SIG-M5 treated with dmso at 0.1 percent for 504 hours (cell line): ENCODE measurements at regions not wholly inside any gene's neighbourhood (a gene's known extent, or its start where the extent isn't known, plus 50 kb on each side); places are given as distances from the start of the nearest gene placed in this dataset.
A peak's percentile ranks its signal among the peaks of the same experiment; 100 is the strongest.

ENCODE experiments used
- DNase-seq: peaks from one replicate; lab custom pipeline; 2025; ENCODE audit not compliant: unreplicated experiment; lab: John Stamatoyannopoulos, UW

DNA sequence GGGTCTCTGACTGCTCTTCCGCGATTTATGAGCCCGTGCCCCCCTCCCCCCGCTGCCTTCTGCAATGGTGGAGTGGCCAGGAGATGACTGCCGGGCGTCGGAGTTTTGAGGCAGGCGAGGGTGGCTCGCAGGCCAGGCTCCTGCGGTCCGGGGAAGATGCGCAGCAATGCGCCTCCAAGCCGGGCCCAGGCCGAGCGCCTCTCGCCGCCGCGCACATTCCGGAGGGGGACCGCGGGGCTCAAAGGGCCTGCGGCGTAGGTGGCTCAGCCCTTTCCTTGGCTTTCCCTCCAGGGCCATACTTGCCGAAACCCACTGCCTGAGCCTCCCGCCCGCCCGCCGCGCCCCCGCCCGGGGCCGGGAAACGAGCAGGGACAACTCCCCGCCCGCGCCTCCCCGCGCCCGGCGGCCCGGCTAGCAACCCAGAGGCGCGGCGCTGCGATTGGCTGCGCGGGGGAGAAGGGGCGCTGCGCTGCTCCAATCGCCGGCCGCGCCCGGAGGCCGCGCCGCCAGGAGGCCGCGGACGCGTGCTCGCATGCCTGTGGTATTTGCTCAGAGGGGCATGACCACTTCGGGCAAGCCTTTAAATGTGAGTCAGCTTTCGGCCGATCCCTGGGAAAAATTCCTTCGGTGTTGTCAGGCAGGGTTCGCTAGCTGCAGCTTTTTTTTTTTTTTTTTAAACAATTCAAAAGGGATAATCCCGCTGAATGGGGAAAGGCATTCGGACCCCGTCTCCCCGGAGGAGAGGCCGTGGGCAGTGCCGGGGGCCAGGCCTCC, 157.9 kb upstream of the PARP11 start:
- peak; percentile 50 for DNase-seq

DNA sequence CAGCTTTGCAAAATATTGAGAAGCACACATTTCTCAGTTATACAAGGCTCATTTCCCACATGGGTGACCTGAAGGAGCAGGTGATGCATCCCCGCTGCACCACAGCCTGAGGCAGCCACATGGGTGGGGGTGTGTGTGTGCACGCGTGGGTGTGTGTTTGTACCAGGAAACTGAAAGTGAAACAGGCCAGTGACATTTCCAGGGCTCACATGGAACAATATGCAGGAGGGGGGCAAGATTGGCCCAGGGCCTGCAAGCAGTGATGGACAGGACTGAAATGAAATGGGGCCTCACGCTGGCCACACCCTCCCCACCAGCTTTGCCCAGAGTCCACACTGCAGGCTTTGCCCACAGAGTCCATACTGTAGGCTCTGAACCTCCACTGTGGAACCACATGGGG, 154.2 kb upstream of the PARP11 start:
- no peak for DNase-seq

DNA sequence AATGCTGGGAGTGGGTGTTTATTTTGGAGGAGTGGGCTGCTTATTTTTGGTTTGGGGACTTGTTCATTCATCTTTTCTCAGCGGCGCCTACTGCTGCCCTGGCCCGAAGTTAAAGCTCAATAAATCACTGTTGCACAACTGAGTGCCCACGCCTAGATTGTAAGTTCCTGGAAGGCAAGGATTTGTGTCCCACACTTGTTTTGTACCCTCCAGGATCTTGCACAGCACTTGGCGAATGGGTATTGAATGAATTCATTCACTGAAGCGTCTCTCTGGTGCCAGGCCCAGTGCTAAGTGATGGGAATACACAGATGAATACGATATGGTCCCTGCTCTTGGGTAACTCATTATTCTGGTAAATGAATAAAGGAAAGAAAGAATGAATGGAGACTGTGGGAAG, 153.3 kb upstream of the PARP11 start:
- DNase-seq: no peak

DNA sequence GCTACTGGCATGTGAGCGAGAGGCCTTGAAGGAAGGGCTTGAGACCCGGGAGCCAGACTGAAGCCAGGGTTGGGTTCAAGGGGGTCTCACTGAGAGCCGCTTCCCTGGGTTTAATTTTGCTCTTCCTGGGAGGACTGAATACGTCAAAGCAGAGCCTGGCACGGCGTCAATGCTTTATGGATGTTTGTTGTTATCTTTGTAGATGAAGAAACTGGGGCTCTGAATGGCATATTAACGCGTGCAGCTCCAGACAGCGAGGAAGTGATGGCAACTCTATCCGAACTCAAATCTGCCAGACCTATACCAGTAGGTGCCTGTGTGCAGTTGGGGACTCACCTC, 152.8 kb upstream of the PARP11 start:
- no peak for DNase-seq

DNA sequence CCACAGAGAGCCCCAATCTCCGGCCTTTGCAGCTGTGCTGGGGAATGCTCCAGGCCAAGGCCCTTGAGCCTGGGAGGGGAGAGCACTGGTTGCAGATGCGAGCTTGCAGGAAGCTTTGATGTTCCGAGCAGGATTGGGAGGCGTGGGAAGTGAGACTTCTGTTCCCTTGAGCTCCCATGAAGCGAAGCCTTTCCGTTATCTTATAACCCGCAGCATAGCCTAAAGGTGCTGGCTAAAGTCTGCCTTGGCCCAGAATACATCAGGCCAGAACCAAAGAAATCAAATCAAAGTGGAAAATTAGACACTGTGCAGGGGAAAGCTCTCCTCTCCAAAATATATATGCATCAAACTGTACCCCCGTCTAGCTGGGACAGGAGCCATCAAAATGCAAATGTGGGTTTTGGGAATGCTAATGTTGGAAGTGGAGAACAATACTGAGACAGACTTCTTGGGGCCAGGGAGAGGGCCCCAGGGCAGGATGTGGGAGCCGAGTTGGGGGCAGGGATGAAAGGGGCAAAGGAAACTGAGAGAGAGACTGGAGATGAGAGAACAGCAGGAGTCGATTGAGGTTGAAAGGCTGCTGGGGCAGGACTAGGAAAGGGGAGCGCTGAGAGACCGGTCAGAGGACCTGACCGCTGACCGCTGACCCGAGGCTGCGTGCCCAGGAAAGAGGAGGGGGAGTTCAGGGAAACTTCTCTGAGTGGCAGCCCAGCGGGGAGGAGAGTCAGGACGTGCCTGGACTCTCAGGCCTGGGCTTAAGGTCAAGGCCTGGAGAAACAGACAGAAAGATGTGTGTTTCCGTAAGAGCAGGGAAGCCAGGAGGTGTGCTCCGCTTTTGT, 152.2 kb upstream of the PARP11 start:
- no peak for DNase-seq

DNA sequence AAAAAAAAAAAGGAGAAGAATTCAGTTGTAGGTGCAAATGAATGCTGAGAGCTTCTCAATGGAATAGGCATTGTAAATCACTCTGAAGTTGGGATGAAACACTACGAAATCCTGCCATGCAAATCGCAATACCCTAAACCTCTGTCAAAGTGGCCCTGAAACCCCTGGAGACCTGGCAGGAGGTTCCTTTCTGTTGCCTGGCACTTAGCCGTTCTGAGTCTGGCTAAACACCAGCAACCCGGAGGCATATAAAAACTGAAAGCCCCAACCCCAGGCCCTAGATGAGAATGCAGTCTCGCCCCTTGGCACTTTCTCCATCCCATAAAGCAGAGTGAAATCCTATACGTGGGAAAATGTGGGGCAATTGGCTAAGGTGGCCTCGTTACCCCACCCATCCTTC, 151.5 kb upstream of the PARP11 start:
- DNase-seq: no peak

DNA sequence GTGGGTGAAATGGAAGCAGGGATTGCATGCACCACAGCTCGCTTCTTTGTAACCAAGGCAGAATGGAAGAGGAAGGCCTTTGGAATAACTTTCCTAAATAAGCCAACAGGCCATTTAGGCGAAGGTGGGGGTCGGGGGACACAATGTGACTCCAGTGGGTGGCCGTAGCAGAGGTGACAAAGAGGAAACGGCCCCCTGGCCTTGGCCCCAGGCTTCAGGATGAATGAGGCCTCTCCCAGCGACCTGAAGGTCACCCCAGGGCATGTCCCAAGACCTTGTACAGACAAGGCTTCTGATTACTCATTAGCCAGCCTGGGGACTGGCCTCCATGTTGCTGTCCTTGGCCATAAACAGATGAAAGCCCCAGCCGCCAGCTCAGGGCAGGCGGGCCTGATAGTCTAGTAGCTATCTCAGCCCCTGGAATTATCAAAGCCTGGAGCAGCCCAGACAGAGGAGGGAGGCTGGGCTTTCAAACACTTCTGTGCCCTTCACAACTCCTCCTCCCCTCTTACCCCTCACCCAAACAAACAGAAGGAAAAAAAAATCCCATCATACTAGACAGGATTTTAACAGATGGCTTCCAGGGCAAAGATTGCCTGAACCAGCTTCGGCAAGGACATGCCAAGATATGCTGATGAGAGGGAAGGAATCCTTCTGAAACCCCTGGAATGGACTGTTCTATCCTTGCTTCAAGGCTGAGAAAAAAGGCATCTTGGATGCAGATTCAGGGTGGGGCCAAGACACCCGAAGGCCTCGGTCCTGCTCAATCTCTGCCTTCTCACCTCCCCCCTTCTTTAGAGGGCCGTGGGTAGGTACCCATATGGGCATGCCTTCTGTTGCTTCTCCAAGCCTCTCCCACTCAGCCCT, 142.3 kb upstream of the PARP11 start:
- DNase-seq: no peak

DNA sequence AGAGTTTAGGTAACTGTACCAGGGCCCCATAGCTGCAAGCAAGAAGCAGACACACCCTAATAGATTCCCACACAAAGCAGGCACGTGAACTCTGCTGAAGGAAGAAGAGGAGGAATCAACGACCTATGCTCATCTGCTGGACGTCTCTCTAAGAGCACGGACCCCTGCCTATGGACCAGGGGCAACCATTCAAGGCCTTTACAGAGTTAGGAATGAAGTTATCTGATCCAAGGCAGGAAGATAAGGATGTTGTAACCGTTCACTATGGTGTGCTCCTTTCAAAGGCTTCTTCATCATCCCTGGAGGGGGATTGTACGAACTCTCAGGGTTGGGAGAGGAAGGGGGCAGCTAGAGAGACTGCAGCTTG, 141.6 kb upstream of the PARP11 start:
- no peak for DNase-seq

DNA sequence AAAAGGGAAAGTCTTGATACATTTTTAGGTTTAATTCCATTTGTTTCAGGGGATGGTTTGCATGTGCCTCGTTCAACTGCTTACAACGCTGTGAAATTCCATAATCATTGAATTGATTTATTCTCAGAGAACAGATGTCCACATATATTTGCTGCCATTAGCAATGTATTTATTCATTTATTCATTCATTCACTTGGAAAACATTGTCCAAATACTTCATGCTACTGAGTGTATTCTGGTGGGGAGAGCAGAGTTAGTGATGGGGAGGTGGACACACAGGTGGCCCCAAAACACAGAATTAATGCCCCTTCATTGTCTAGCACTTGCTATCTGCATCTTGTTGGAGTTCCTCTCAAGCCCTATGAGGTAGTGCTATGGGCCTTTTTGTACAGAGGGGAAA, 141.2 kb upstream of the PARP11 start:
- no peak for DNase-seq

DNA sequence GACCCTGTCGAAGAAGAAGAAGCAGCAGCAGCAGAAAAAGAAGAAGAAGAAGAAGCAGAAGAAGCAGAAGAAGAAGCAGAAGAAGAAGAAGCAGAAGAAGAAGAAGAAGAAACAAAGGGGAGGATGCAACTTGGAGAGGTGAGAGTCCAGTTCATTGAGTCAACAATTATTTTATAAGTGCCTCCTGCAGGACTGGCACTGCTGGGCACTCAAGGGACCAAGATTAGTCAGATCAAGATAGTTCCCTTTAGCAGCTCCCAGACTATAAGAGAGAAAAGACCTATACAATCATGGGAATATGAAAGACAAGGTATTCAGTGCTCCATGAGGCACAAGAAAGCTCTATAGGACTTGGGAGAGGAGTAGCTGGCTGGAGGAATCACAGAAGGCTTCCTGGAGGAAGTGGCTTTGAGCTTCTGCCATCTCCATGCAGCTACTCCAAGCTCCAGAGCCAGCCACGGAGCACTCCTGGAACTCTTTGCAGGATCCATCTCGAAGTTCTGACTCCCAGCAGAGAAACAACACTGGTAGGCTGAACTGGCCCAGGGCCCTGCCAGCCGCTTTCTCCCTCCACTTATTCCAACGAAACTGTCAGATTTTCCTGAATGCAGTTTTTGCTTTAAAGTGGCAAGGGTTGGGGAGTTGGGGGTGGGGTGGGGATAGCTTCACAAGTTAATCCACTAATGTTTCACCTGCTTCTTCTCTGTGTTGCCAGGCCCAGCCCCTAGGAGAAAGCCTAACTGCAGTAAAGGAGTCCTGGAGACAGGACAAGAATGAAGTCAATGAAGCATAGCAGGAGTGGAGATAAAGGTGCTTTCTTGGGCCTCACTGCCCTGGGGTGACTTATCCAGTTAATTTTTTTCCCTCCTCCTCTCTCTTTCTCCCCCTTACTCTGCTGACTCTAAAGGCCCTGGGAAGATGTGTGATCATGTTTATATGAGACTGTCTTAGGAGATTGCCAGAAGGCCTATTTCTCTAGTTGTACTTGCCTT, 140.1 kb upstream of the PARP11 start:
- no peak for DNase-seq

DNA sequence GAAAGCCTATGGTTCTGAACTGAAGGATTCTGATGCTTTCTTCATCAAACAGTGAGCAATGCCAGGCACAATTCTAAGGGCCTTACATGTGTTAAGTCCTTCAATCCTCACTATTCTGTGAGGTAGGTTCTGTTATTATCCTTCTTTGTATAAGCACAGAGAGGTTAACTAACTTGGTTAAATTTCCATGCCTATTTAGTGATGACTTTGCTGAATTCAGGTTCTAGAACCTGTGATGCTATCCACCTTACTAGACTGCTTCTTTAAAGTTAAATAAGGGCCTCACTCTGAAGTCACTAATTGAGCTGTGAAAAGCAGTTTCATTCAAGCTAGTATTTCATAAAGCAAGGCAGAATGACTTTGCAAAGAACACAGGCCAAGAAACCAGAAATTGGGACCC, 138.9 kb upstream of the PARP11 start:
- no peak for DNase-seq

DNA sequence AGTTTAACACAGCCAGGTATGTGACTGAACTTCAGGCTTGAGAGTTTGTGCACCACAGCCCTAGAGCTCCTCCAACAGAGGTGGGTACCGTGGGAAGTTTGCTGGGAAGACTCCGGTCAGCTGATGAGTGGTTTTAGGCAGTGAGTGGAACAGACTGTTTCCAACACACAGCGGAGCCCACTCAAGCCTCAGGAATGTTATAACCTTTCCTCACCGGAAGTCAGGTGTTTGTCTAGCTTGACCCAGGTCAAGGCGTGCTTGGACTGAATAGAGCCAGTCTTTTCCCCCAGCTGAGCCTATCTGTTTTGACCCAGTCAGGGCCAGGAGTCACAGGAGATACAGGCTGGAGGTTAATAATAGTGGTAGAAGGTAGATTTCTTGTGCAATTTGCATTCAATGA, 138.4 kb upstream of the PARP11 start:
- no peak for DNase-seq

DNA sequence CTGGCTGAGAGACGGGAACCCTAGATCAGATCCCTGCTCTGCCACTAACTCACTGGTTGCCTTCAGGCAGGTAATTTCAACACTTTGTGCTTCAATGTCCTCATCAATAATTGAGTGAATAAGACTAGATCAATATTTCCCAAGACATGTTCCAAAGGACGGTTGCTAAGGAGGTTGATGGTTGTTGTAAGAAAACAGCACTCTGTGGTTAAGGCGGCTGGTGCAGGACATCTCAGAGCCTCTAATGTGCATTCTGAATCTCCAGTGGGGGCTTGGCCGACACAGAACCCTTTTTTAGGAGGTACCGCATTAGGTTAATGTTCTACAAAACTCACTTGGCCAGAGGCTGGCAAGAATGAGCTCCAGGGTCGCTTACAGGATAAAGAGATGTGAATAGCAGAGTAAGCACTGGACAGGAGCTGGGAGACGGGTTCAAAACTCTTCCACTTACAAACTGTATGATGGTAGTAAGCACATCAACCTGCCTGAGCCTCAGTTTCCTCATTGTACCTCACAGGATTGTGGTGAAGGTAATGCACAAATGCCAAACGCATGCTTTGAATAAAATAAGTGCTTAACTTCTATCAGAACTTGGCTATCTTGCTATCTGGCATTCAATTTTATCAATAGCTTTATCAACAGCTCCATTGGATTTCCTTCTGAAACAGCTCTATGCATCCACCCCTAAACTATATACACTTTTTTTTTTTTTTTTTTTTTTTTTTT, 136.9 kb upstream of the PARP11 start:
- no peak for DNase-seq

DNA sequence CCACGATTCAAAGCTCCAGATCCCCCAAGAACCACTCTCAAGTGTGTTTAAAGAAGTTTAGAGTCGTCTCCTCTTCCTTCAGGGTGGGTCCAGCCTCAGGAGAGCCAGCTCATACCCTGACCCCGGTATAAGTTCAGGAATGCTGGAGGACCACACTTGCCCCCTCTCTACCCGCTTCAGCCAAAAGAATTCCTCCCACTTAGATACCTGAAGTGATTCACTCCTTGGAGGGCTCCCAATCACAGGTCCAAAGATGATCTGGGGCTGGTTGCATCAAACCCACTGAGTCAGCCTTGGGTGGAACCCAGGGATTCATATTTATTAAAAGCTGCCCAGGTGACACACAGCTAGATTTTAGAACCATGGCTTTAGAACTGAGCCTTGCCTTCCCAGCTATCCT, 133.5 kb upstream of the PARP11 start:
- DNase-seq: no peak

DNA sequence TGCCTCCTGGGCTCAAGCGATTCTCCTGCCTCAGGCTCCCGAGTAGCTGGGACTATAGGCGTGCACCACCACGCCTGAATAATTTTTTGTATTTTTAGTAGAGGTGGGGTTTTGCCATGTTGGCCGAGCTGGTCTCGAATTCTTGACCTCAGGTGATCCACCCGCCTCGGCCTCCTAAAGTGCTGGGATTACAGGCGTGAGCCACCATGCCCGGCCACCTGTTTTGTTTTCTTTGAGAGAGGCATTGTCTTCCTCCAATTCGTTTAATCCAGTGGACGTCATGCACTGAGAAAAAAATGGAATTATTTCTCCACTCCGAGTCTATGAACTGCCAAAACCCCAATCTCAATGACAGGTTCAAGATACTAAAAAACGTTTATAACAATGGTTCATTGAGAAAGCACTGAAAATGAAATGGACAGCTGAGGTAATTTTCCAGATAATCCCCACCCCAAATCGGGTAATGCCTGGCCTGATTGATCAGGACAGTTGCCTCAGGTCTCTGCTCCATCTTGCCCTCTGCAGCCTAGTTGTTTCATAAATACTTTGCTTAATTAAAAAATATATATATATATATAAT, 132.7 kb upstream of the PARP11 start:
- DNase-seq: no peak

DNA sequence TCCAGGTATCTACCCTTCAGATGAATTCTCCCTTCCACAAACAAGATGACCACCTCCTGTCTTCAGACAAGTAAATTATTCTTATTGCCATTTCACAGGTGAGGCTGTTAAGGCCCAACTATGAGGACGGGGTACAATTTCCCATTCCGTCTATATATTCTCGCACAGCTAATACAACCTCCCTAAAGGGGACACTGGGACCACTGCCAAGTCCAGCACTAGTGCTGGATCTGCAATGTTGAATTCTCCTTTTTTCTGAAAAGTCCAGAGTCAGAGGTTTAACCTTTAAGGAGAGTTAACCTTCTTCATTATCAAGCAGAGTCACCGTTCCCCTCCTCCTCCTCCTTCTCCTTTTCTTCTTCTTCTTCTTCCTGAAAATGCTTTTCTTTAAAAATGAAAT, 130.4 kb upstream of the PARP11 start:
- DNase-seq: no peak

DNA sequence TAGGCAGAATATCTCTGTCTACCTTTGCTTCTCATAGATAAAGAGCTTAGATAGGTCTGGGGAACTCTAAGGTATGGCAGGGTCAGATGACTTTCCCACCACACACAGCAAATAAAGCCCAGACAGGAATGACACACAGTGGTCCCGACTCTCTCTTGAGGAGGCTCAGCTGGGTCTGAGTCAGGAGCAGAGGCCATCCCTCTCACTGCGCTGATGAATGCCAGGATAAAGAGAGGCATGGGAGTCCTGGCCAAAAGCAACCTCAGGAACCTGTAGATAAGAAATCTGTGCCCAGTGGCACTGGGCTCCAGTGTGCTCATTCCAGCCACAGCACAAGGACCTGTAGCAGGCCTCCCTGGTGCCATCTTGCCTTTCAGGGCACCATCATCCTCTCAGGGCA, 129.4 kb upstream of the PARP11 start:
- no peak for DNase-seq

DNA sequence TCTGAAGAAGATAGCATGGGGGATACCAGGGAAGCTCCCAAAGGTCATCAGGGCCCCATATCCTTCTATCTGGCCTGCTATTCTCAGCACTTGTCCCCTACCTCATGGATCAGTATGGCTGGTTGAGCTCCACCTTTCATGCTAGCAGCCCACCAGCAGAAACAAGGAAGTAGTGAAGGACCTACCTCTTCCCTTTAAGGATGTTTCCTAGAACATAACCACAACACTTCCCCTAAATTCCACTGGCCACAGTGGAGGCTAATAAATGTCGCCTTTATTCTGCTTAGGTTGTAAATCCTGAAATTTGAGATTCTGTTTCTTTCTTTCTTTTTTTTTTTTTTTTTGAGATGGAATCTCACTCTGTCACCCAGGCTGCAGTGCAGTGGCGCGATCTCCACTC, 128.6 kb upstream of the PARP11 start:
- peak; percentile 27 for DNase-seq

DNA sequence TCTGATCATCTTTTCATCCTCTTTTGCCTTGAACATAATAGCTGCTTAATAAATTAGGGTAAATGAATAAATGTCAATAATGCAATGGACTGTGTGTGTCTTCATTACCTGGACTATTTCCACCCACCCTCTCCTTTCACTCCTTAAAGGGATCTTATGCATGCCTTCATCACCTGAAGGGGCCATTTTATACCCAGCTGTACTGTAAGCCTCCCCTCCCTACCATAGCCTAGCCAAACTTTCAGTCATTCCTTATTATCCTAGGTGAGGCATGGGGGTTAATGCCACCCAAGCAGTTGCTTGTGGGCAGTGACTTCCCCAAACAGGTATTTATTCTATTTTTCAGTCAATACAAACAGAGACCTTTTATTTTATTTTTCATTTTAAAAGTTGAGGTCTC, 127.8 kb upstream of the PARP11 start:
- no peak for DNase-seq

DNA sequence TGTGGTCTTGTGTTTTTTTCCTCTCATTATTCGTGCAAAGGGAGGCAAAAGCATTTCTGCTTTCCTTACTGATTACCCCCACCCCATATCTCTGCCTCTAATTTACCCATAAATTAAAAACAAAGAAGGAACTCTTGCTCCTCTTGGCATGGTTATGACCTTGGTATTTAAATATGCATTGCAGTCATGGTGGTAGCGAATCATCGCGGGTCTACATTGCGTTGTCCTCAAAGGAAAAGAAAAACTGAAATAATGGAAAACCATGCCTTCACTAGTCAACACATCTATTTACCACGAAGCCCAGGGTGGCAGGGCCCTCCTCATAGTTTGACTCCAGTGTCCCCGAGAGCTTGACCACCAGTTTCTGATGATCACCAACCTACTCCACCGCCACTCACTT, 126.7 kb upstream of the PARP11 start:
- no peak for DNase-seq
